ENCODE measurements at regions not wholly inside any gene's neighbourhood (a gene's known extent, or its start where the extent isn't known, plus 50 kb on each side); places are given as distances from the start of the nearest gene placed in this dataset.

DNA sequence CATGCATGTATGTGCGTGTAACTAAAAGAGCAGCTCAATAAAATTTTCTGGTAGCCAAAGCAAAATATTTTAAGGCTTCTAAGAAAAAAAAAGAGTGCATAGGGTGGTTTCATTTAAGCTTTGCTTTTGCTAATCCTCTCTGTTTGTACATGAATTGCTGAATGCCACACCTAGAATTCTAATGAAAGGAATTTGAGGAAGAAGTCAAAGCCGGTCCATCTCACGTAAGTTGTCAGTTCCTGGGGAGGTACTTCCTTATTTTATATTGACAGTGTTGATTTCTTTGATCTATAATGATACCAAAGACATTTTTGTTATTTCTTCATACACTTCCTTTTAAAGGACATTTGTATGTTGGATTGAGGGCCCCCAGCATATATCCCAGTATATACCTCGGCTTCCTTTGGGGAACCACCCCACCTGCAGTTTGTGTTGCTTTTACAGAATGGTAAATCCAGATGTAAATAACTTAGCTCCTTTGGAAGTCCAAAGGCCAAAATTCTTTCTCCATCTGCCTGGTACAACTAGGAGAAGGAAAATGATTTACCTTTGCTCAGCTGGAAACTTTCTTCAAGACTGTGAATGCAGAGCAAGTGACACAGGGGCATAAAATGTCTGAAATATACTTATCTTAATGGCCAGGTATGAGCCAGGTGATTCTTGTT lies 420.9 kb upstream of the ATP2B1 start:
- no peak for DNase-seq (ENCODE audit: low read depth)

DNA sequence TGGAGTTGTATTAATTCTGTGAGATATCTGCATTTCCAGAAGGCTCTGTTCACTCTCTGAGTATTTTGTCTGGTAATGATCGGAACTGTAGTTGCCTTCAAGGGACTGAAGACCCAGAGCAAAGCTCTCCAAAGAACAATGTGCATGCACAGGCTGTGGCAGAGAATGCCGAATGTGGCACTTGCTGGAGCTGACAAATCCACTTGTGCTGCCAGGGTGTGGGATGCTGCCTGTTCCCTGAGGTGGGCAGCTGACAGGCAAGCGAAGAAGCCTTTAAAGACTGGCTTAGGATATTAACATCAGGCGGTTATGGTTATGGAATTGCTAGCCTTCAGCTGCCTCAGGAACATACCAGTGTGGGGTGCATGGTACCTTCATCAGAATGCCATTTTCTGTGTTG lies 419.9 kb upstream of the ATP2B1 start:
- DNase-seq (ENCODE audit: low read depth): no peak

DNA sequence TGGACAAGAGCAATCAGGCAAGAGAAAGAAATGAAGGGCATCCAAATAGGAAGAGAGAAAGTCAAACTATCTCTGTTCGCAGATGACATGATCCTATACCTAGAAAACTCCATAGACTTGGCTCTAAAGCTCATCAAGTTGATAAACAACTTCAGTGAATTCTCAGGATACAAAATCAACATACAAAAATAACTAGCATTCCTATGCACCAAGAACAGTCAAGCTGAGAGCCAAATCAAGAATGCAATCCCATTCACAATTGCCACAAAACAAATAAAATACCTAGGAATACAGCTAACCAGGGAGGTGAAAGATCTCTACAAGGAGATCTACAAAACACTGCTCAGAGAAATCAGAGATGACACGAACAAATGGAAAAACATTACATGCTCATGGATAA lies 417.5 kb upstream of the ATP2B1 start:
- DNase-seq (ENCODE audit: low read depth): no peak

DNA sequence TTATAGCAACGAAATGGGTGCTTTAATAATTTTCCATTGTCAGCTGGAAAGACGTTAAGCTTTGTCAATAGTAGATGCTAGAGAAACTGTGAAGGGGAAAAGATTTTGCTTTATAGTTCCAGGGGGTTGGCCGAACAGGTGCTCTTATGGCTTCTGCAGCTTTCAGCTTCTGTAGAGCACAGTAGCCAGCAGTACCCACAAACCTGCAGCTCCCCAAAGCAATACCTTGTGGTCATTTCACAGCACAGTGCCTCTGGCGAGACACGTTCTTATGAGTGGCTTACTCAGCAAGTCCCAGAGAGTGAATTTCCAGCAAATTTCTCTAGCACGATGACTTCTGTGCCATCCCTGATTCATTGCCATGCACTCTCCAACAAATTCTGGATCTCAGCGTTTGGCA lies 416.3 kb upstream of the ATP2B1 start:
- DNase-seq (ENCODE audit: low read depth): no peak

DNA sequence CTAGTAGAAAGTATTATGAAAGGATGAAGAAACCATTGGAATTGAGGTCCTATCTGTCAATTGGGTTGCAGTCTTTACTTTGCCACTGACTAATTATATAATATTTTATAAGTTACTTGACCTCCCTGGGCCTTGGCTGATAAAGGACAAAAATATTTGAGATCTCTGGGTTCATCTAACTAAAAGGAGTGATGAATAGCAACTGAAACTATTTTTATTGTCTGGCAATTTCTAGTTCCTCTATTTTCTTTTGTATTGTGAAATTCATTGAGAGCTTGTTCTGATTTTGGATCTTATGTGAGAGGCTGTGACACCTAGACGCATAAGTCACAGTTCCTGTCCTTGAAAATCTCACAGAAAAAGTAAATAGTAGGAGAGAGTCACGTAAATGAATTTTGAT lies 415.7 kb upstream of the ATP2B1 start:
- DNase-seq (ENCODE audit: low read depth): no peak

DNA sequence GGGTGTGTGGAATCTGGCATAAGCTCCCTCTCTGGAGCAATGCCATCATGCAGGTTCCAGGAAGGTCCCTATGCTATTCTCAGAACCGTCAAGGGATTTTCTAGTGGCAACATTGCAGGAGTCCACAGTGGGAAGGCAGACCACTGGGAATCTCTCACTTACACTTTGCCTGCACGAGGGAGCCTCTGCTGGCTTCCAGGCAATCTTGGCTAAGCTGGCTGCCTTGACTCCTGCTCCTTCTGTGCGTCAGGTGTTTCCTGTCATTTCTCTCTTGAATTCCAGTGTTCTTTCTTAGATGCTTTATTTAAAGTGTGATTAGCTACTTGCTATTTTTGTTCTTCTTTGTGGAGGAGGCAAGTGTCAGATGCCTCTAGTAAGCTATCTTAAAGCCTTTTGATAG lies 414.0 kb upstream of the ATP2B1 start:
- DNase-seq (ENCODE audit: low read depth): no peak

DNA sequence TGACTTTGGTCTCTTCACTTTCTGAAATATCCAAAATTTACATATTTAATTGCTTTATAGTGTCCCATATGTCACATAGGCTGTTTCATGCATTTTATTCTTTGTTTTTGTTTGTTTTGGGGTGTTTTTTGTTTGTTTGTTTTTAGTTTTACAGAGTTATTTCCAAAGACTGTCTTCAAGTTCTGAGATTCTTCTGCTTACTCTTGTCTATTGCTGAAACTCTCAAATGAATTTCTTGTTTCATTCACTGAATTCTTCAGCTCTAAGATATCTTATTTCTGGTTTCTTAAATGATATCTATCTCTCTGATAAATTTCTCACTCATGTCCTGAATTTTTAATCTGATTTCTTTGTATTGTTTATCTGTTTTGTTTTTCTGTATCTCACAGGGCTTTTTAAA lies 412.0 kb upstream of the ATP2B1 start:
- DNase-seq (ENCODE audit: low read depth): no peak

DNA sequence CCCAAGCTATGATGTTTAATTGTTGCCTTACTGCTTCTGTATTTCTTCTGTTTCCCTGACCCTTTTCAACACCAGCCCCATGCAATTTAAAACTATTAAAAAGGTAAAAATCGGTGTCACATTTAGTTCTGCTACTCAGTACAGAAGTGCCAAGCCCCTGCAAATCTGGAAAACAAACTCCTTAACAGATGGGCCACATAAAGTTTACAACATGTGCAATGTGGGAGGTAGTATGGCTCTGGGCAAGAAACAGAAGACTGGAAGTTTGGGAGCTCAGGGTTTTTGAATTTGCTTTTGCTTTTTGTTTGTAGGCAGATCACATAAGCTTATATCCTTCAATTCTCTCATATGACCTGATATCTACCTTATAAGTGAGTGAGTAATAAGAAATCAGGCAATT lies 404.0 kb upstream of the ATP2B1 start:
- no peak for DNase-seq (ENCODE audit: low read depth)

DNA sequence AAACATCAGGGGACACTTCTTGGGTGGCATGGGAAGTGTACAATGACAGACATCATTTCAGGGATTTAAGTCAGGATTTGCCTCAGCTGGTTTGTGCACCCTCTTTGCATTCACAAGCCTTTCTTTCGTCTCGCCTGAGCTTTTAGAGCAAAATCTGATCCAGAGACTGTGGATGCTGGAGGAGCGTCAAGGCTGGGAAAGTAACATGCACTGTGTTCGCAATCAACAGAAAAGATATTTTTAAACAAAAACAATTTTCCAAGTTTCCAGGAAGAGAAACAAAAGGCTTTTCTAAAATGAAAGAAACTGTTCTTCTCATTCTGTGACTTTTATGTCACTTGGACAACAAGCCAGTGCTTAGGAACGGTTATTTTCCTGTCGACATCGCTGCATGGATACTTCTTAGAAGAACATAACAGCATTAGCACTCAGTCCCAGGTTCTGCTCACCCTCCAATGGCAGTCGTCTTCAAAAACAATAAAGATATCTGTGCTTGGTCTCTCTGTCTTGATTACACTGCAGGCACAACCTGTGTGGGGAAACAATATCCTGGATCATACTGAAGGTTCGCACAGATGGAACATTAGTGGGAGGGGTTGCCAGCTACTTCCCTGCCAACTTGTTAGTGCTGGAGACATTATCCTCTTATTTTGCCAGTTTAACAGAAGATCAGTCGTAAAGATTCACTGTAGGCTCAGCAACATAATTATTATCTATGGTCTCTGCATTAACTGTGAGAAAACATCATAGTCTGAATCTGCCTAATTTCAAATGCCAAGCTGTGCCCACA lies 403.3 kb upstream of the ATP2B1 start:
- no peak for DNase-seq (ENCODE audit: low read depth)

DNA sequence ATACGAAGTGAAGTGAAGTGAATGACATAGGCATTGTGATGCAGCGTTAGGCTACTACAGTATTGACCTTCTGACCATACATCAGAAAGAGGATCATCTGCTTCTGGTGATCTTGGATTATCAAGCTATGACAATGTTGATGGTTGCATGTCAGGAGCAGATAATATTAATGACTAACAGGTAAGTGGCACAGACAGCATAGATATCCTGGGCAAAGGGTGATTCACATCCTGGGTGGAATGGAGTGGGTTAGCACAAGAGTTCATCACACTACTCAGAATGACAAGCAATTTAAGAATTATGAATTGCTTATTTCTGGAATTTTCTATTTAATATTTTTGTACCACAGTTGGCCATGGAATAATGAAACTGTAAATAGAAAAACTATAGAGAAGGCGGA lies 397.9 kb upstream of the ATP2B1 start:
- DNase-seq (ENCODE audit: low read depth): no peak

DNA sequence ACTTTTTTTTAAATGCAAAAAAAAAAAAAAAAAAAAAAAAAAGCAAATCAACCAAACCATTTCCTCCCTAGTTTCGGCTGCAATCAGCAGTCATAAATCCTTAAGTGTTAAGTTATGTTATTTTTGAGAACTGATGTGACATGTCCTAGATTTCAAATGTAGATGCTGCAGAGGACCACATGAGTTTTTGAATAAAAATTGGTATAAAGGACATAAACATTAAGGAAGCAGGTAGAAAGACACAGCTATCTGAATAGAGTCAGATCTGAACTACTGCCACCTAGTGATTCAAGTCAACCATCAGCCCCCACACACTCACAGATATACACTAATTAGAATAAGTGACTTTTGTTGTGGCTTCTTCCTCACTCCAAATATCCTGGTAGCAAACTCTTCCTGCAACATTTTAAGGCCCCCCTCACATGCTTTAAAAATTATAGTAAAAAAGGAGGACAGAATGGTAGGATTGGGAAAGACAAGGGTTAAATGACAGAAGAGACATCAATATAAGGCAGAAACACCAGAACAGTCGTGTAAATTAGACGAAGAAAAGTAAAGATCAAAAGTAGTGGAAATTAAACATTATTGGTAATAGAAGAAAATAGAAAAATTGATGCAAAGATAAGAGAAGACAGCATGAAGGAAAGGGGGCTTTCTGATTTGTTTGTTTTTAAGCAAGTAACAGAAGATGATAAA lies 394.5 kb upstream of the ATP2B1 start:
- DNase-seq (ENCODE audit: low read depth): no peak

DNA sequence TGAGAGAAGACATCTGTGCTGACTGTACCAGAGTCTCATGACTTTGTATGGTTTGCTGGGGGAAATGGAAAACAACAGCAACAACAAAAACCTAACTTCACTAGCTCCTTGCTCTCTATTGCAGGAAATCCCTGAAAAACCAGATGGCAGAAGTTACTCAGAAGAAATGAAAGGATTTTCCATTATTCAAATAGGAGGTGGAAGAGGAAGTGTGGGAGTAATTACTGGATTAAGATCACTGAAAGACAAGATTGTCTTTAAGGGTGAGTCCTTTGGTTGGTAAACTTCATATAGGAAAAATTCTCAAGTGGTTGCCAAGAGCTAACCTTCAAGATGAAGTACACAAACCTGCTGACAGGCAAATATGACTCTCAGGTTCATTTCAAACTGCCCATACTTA lies 391.9 kb upstream of the ATP2B1 start:
- DNase-seq (ENCODE audit: low read depth): no peak

DNA sequence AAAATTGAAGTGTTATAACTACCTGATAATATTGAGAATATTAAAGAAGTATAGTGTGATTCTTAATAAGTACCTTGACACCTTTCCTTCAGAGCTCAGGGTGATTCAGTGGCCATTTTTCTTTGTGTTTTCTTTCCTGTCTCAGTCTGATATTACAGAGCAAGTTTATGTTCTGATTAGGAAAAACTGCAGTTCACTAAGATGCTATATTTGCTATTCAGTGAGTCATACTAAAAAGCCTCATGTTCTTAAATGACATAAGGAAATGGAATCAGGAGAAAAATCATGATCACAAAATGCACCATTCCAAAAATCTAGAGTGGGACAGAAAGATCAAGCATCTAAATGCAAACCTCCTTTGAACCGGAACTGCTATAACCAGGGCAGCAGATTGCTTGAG lies 390.6 kb upstream of the ATP2B1 start:
- no peak for DNase-seq (ENCODE audit: low read depth)

DNA sequence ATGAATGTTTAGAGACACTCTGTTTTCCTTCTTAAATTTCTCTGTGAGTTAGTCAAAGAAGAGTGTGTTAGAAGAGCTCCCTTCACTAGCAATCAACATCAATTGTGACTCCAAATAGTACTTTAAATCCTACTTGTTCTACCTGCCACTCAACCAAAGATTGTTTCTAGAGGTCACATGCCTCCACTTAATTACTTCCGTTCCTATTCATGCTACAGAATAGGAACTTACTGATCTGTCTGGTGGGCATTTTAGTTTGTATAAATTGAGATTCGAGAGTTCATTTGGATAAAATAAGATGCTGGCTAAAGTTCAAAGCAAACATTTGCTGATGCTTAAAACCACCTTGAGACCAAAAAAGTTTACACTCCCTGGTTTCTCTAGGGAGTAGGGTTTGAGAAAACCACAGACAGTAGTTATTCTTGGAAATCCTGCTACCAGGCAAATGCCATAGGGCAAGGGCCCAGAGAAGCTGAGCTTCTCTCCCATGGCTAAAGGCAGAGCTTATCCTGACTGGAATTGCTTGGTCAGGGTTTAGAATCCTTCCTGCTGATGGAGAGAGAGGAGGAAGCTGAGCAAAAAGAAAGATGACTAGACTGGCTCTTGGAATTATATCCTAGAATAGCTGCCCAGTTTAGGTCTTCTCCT lies 389.6 kb upstream of the ATP2B1 start:
- DNase-seq (ENCODE audit: low read depth): no peak

DNA sequence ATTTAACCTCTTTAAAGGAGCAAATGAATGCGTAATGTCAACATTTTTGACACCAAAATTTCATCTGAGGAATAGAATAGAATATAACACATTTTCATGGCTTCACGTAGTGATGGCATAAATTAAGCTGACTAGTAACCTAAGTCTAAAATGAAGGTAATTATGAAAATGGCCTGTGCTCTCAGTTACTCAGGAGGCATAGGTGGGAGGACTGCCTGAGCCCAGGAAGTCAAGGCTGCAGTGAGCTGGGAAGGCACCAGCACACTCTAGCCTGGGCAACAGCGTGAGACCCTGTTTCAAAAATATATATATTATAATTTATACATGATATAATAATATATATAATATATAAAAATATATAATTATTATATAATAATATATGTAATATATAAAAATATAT lies 383.2 kb upstream of the ATP2B1 start:
- DNase-seq (ENCODE audit: low read depth): no peak

DNA sequence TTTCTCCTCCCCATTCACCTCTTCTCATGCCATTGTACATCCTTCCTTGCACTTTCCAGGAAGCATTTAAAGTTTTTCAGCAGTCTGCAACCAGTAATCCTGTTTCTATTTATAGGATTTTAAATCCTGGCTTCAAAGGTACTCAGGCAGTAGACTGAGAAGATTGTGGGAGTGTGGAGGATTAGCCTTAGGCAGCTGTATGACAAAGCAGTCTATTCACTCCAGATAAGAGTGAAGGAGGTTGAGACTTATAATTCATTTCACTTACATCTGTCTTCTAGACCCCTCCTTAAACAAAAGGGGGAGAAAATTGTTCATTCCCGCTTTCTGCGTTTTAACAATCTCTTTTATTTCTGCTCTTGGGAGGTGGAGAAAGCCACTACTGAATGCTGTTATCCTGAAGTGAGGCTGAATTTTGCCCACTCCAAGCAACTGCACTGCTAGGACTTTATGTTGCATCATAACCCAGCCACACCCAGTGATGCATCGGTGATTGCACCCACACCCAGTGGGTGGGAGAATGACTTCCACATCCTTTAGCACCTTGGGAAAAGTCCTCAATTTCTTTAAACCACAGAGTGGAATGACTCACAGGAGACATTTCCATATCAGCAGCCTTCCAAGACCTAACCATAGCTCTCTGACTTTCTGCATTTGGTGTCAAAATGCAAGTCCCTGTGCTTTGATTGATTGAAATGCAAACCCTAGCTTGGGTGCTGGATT lies 382.5 kb upstream of the ATP2B1 start:
- no peak for DNase-seq (ENCODE audit: low read depth)

DNA sequence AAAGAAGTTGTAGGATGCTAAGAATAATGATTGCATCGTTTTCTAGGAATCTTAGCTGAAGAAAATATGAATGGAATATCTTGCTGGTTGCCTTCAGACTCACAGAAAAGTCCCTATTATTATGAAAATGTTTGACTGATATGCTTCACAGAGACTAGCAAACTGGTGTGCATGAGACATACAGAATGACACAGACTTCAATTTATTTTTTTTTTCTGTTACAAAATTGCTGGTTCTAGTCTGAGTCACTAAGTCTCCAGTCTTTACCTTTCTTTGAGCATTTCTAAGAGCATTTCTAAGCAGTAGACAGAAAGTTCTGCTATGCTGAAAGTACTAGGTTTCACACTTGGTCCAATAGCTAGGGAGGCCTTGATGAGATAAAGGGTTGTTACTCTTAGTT lies 377.6 kb upstream of the ATP2B1 start:
- no peak for DNase-seq (ENCODE audit: low read depth)

DNA sequence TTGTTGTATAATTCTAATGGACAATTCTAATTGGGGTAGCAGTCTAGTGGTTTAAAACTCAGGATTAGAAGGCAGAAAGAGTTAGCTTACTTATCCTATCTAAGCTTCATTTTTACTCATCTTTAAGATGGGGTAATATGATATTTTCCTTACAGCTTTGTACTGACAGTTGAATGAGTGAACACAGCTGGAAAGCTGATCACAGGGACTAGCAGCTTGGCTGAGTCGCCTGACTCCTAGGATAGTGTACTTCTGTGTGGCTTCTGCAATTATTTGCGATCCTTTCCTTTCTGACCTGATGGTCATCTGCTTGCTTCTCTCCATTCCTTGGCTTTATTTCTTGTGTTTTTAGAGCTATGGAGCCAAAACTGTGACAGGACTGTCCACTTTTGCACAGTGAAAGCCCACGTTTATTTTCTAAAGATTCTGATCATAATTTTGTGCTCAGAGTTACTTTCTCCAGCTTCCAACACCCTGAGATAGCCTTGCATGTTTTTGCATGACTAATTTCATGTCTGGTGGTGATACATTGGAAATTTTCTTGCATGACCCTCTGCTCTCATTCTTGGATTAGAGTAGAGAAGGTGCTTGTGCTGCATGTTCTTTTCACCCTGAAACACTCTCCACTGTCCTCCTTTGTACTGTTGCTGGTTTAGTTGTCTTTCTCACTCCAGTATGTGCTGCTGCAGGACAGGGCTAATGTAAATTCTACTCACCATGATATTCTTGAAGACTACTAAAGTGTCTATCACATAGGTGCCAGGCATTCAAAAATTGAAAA lies 377.0 kb upstream of the ATP2B1 start:
- DNase-seq (ENCODE audit: low read depth): no peak

DNA sequence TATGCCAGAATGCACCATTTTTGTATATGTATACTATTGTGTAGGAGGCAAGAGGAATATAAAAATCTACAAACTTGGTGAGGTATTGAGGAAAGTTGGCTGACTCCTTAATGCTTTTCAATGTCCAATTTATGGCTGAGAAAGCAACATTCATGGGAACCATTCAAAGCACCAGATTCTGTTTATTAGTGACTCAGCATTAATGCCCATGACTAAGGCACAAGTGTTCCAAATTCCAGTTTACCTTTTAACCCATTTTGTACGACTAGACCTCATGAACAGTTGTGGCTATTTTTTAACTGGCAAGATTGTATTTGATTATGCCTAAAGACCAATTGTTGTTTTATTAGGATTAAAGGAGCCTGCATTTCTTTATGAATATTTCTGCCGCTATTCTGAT lies 375.4 kb upstream of the ATP2B1 start:
- no peak for DNase-seq (ENCODE audit: low read depth)

DNA sequence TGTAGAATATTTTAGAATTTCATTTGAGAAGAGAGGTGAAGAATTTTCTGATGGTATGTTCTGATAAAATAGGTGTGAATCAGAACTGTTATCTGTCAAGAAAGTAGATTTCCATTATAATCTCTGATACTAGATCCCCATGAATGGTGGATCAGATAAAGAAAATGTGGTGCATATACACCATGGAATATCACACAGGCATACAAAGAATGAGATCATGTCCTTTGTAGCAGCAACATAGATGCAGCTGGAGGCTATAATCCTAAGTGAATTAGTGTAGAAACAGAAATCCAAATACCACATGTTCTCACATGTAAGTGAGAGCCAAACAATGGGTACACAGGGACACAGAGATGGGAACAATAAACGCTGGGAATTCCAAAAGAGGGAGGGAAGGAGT lies 372.0 kb upstream of the ATP2B1 start:
- DNase-seq (ENCODE audit: low read depth): no peak

DNA sequence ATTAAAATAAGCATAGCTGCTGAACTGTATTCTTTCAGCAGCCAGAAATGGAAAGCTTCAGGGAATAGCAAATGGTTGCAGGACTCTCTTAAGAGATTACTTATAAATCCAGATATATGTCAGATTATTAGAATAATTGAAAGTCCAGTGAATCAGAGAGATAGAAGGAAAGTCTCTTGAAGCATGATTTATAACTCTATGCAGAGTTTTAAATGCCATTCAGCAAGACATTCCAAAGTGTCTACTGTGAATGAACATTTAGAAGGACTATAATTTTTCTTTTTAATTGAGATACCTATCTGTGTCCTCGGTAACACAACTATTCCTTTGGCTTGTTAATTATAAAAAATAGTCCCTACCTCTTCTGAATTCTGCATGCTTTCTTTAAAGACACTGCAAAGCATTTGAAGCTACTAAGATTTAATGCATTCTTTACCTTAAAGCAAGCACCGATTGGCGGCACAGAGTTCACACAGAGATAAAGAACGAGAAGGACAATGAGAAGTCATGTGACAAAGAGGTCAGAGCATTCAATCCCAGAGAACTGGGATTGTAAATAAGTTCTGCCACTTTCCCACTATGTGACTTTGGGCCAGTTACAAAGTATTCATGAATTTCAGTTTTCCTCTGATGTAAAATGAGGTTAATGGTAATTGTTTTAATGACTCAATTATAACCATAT lies 371.0 kb upstream of the ATP2B1 start:
- DNase-seq (ENCODE audit: low read depth): no peak
